ENCODE measurements at regions not wholly inside any gene's neighbourhood (a gene's known extent, or its start where the extent isn't known, plus 50 kb on each side); places are given as distances from the start of the nearest gene placed in this dataset.

DNA sequence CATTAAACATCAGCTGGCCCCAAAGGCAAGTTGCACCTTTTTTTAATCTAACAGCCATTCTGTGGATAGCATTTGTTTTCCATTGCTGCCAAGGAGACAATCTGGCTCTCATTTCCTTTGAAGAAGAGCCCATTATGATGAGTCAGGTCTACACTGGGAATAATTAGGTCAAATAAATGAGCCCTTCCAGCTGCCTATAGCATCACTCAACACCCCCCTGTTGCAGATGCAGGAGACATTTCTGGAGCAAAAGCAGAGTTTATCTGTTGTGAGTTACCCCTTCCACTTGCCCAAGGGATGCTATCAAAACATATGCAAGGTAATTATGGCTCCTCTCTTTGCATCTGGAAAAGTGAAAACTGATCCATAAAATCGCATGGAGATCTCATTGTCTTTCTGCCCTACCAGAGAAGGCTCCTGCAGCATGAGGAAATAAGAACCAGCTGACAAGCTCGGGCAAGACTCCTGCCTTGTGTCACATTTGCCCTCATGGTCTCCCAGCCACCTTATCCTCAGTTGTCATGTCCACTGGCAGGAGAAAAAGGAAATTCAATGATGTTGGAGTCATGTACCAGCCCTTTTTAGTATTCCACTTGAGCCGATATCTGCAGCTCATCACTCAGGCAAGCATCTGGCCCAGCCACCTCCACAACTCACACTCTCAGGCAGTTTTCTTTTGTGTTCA lies 135.9 kb downstream of the SLC30A10 start (continued):
- TF ChIP-seq ZNF621 (tag by site-specific recombination; IDR thresholded peaks at IDR 0.05): no peak
- TF ChIP-seq ZNF623 (tag by site-specific recombination; IDR thresholded peaks at IDR 0.05): no peak
- TF ChIP-seq ZNF2 (tag by site-specific recombination; IDR thresholded peaks at IDR 0.05): no peak
- no peak for TF ChIP-seq ZNF792 (tag by site-specific recombination; IDR thresholded peaks at IDR 0.05)

GRCh38 chr1:219791766-219792165 lies 136.6 kb downstream of the SLC30A10 start:
- POLR2A ChIA-PET: no interaction called here
- CTCF ChIA-PET: no interaction called here
- Histone ChIP-seq H3K27ac (ENCODE audit: extremely low read depth, low read depth, low read length) (no peak overlapping the region), H3K4me3 (ENCODE audit: low read depth, low read length) (no peak overlapping the region), H3K9me3 (ENCODE audit: control insufficient read depth, insufficient read depth, low read depth, low read length) (no peaks in the 10 kb centered on the region), H3K36me3 (ENCODE audit: control insufficient read depth in 2 of 2, insufficient read depth in 1 of 2, low read length in 2 of 2) (no peaks in the 10 kb centered on the region), H3K4me1 (ENCODE audit: control insufficient read depth, insufficient read depth, low read length) (no peaks in the 10 kb centered on the region)
- TF ChIP-seq ZNF449 (tag by site-specific recombination; IDR thresholded peaks at IDR 0.05) (no peak), ZNF626 (tag by site-specific recombination; IDR thresholded peaks at IDR 0.05) (no peak), MYNN (tag by site-specific recombination; IDR thresholded peaks at IDR 0.05; ENCODE audit: borderline replicate concordance) (no peak), ZNF654 (tag by site-specific recombination; IDR thresholded peaks at IDR 0.05; ENCODE audit: low read depth) (no peak), ZNF501 (tag by site-specific recombination; IDR thresholded peaks at IDR 0.05) (no peak), ZNF529 (tag by site-specific recombination; IDR thresholded peaks at IDR 0.05; ENCODE audit: insufficient replicate concordance) (no peak), ZNF416 (tag by site-specific recombination; IDR thresholded peaks at IDR 0.05) (no peak), ZNF175 (tag by site-specific recombination; IDR thresholded peaks at IDR 0.05) (no peak), ZNF426 (tag by site-specific recombination; IDR thresholded peaks at IDR 0.05) (no peak), ZNF114 (tag by site-specific recombination; IDR thresholded peaks at IDR 0.05) (no peak), ZNF555 (tag by site-specific recombination; conservative IDR thresholded peaks at IDR 0.05) (no peak), MZF1 (tag by site-specific recombination; IDR thresholded peaks at IDR 0.05; ENCODE audit: borderline replicate concordance) (no peak)
- TF ChIP-seq, protein P1, sequence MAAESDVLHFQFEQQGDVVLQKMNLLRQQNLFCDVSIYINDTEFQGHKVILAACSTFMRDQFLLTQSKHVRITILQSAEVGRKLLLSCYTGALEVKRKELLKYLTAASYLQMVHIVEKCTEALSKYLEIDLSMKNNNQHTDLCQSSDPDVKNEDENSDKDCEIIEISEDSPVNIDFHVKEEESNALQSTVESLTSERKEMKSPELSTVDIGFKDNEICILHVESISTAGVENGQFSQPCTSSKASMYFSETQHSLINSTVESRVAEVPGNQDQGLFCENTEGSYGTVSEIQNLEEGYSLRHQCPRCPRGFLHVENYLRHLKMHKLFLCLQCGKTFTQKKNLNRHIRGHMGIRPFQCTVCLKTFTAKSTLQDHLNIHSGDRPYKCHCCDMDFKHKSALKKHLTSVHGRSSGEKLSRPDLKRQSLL (tag by site-specific recombination; IDR thresholded peaks at IDR 0.05): no peak
- TF ChIP-seq, protein P2, sequence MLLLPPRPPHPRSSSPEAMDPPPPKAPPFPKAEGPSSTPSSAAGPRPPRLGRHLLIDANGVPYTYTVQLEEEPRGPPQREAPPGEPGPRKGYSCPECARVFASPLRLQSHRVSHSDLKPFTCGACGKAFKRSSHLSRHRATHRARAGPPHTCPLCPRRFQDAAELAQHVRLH (tag by site-specific recombination; IDR thresholded peaks at IDR 0.05): no peak
- TF ChIP-seq, protein P3, sequence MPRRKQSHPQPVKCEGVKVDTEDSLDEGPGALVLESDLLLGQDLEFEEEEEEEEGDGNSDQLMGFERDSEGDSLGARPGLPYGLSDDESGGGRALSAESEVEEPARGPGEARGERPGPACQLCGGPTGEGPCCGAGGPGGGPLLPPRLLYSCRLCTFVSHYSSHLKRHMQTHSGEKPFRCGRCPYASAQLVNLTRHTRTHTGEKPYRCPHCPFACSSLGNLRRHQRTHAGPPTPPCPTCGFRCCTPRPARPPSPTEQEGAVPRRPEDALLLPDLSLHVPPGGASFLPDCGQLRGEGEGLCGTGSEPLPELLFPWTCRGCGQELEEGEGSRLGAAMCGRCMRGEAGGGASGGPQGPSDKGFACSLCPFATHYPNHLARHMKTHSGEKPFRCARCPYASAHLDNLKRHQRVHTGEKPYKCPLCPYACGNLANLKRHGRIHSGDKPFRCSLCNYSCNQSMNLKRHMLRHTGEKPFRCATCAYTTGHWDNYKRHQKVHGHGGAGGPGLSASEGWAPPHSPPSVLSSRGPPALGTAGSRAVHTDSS (tag by site-specific recombination; IDR thresholded peaks at IDR 0.05): no peak
- TF ChIP-seq, protein P4, sequence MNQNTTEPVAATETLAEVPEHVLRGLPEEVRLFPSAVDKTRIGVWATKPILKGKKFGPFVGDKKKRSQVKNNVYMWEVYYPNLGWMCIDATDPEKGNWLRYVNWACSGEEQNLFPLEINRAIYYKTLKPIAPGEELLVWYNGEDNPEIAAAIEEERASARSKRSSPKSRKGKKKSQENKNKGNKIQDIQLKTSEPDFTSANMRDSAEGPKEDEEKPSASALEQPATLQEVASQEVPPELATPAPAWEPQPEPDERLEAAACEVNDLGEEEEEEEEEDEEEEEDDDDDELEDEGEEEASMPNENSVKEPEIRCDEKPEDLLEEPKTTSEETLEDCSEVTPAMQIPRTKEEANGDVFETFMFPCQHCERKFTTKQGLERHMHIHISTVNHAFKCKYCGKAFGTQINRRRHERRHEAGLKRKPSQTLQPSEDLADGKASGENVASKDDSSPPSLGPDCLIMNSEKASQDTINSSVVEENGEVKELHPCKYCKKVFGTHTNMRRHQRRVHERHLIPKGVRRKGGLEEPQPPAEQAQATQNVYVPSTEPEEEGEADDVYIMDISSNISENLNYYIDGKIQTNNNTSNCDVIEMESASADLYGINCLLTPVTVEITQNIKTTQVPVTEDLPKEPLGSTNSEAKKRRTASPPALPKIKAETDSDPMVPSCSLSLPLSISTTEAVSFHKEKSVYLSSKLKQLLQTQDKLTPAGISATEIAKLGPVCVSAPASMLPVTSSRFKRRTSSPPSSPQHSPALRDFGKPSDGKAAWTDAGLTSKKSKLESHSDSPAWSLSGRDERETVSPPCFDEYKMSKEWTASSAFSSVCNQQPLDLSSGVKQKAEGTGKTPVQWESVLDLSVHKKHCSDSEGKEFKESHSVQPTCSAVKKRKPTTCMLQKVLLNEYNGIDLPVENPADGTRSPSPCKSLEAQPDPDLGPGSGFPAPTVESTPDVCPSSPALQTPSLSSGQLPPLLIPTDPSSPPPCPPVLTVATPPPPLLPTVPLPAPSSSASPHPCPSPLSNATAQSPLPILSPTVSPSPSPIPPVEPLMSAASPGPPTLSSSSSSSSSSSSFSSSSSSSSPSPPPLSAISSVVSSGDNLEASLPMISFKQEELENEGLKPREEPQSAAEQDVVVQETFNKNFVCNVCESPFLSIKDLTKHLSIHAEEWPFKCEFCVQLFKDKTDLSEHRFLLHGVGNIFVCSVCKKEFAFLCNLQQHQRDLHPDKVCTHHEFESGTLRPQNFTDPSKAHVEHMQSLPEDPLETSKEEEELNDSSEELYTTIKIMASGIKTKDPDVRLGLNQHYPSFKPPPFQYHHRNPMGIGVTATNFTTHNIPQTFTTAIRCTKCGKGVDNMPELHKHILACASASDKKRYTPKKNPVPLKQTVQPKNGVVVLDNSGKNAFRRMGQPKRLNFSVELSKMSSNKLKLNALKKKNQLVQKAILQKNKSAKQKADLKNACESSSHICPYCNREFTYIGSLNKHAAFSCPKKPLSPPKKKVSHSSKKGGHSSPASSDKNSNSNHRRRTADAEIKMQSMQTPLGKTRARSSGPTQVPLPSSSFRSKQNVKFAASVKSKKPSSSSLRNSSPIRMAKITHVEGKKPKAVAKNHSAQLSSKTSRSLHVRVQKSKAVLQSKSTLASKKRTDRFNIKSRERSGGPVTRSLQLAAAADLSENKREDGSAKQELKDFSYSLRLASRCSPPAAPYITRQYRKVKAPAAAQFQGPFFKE (tag by site-specific recombination; IDR thresholded peaks at IDR 0.05; ENCODE audit: borderline replicate concordance): no peak
